Body of pancreas (tissue), 4 donors: ENCODE measurements at regions not wholly inside any gene's neighbourhood (a gene's known extent, or its start where the extent isn't known, plus 50 kb on each side); places are given as distances from the start of the nearest gene placed in this dataset.

Experiments used
- CTCF ChIP-seq, 7 experiments: fragments of 450-650 bp in 4 of 7; fragments of 200-600 bp in 3 of 7; sonication (generic) in 3 of 7; IDR thresholded peaks; one replicate each; pipeline ENCODE4 v1.5.1; 2016 to 2019; ENCODE audit warnings: antibody characterized with exemption in 7 of 7
- POLR2A ChIP-seq, 3 donors: fragments of 450-650 bp; IDR thresholded peaks; one replicate each; pipeline ENCODE4 v1.6.1; 2016; ENCODE audit warnings: antibody characterized with exemption in 3 of 3, mild to moderate bottlenecking in 2 of 3

- TF ChIP-seq CTCF (IDR thresholded peaks at IDR 0.05) (no peak), POLR2A (IDR thresholded peaks at IDR 0.05) (no peak)
These were observed 416.9 kb upstream of the ZFHX3 start for GRCh38 chr16:73464834-73465233.
